NT2/D1 (cell line): ENCODE measurements at regions not wholly inside any gene's neighbourhood (a gene's known extent, or its start where the extent isn't known, plus 50 kb on each side); places are given as distances from the start of the nearest gene placed in this dataset.

Source experiments
- SUZ12 ChIP-seq: IDR thresholded peaks from 2 replicates; pipeline ENCODE4 v1.6.1; 2011; ENCODE audit not compliant: insufficient read length, insufficient read depth; ENCODE audit errors: extremely low read depth
- YY1 ChIP-seq: IDR thresholded peaks from 2 replicates; pipeline ENCODE4 v1.6.1; 2011; ENCODE audit not compliant: insufficient read length, insufficient read depth

DNA sequence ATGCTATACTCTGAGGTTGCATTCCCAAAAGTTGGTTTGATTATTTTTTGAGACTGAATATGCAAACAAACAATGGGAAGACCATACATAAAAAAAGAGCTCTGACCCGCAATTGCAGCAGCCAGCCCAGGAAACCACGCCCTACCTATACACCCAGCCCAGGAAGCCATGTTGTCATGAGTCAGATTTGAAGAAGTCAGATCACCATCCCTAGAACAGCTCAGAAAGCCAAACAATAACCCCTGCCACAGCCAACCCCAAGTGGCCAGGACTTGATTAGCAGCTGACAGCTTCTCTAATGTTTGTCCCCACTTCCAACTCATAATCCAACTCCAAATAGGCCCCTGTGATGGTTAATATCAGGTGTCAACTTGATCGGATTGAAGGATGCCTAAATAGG is 621.9 kb downstream of the NPHP4 start:
- TF ChIP-seq SUZ12 (no peak), YY1 (no peak)
